Chondrocyte (in vitro differentiated cells): ENCODE measurements at regions not wholly inside any gene's neighbourhood (a gene's known extent, or its start where the extent isn't known, plus 50 kb on each side); places are given as distances from the start of the nearest gene placed in this dataset.
A peak's percentile ranks its signal among the peaks of the same experiment; 100 is the strongest.

Source experiments
- DNase-seq: peaks from one replicate; pipeline ENCODE4 v3.0.0; 2021; ENCODE audit warnings: mixed read lengths, low spot score
- H3K27ac Mint-ChIP-seq: one replicate; pipeline ENCODE4 v1.8.0; 2021; ENCODE audit warnings: mild to moderate bottlenecking, moderate library complexity, mixed read lengths; ENCODE audit not compliant: unreplicated experiment
- H3K27me3 Mint-ChIP-seq: 2 replicates; pipeline ENCODE4 v1.8.0; 2021; ENCODE audit warnings: low read depth, mixed read lengths
- H3K36me3 Mint-ChIP-seq: 2 replicates; pipeline ENCODE4 v1.8.0; 2021; ENCODE audit warnings: low read depth, mixed read lengths
- H3K4me1 Mint-ChIP-seq: 2 replicates; pipeline ENCODE4 v1.8.0; 2021; ENCODE audit warnings: low read depth, mild to moderate bottlenecking, mixed read lengths
- H3K4me3 Mint-ChIP-seq: one replicate; pipeline ENCODE4 v1.8.0; 2021; ENCODE audit warnings: mild to moderate bottlenecking, moderate library complexity, mixed read lengths; ENCODE audit not compliant: unreplicated experiment
- H3K9me3 Mint-ChIP-seq: 2 replicates; pipeline ENCODE4 v1.8.0; 2021; ENCODE audit warnings: low read depth, mixed read lengths
- TF ChIP-seq, protein P1 (sequence below): fragments of 200-600 bp; sonication (generic); IDR thresholded peaks from 2 replicates; pipeline ENCODE4 v1.5.0; 2021; ENCODE audit warnings: antibody characterized with exemption, mild to moderate bottlenecking, moderate library complexity

DNA sequence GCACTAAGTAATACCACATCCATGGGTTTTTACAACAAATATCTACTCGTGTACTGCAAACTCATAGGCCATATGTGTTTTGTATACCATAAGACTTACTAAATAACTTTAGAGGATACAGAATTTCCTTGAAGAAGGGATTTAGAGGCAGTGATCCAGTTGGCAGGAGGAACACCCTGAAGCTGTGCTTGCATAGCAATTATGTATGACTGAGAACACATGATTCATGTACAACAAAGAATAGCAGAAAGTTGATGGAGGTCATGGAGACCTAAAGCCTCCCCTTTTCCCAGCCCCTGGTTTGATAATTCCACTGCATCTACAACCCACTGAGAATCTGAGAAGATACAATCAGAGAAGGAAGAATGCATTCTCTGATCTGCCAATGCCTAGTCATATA lies 83.8 kb upstream of the PMFBP1 start:
- H3K9me3 Mint-ChIP-seq = no peaks in the 10 kb centered on the region
- H3K27me3 Mint-ChIP-seq = no peaks in the 10 kb centered on the region
- DNase-seq = no peak
- H3K4me1 Mint-ChIP-seq = peaks cover 16% of the 10 kb centered on the region
- TF ChIP-seq, protein P1, sequence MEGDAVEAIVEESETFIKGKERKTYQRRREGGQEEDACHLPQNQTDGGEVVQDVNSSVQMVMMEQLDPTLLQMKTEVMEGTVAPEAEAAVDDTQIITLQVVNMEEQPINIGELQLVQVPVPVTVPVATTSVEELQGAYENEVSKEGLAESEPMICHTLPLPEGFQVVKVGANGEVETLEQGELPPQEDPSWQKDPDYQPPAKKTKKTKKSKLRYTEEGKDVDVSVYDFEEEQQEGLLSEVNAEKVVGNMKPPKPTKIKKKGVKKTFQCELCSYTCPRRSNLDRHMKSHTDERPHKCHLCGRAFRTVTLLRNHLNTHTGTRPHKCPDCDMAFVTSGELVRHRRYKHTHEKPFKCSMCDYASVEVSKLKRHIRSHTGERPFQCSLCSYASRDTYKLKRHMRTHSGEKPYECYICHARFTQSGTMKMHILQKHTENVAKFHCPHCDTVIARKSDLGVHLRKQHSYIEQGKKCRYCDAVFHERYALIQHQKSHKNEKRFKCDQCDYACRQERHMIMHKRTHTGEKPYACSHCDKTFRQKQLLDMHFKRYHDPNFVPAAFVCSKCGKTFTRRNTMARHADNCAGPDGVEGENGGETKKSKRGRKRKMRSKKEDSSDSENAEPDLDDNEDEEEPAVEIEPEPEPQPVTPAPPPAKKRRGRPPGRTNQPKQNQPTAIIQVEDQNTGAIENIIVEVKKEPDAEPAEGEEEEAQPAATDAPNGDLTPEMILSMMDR = no peak
- no peak overlapping the region for H3K4me3 Mint-ChIP-seq
- no peaks in the 10 kb centered on the region for H3K36me3 Mint-ChIP-seq
- no peak overlapping the region for H3K27ac Mint-ChIP-seq

DNA sequence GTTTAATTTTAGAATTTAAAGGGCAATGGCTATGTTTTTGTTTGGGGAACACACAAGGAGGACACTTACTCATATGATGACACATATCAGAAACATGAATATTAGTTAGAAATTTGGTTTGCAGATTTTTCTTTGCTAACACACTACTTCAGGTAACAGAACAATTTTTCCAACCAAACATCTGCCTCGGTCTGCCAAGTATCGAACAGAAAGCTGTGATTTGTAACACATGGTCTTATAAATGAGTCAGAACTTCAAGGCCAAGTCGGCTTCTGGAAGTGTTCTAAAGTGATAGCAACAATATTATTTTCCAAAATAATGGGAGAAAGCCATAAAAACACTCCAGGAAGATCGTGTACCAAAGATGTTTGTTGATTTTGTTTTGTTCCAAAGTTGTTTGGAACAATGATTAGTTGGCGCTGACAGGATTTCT lies 75.9 kb upstream of the PMFBP1 start:
- DNase-seq = no peak
- H3K9me3 Mint-ChIP-seq = no peaks in the 10 kb centered on the region
- no peak overlapping the region for H3K4me3 Mint-ChIP-seq
- no peak overlapping the region for H3K27ac Mint-ChIP-seq
- TF ChIP-seq, protein P1 = no peak
- no peaks in the 10 kb centered on the region for H3K36me3 Mint-ChIP-seq
- peaks cover 26% of the 10 kb centered on the region for H3K4me1 Mint-ChIP-seq
- no peaks in the 10 kb centered on the region for H3K27me3 Mint-ChIP-seq

DNA sequence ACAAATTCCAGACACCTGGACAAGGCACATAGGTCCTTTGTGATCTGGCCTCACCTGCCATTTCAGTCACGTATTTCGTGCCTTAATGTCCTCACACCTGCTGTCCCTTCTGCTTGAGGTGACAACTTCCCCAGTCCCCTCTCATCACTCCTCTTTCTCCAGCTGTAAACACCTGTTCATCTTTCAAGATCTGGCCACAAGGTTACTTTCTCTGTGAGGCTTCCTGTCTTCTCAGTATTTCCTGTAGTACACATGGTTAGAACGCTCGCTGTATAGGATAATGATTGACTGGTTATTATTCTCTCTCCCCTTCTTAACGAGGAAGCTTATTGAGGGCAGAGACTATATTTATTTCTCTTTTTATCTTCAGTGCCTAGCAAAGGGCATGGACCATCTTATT lies 74.5 kb upstream of the PMFBP1 start:
- Mint-ChIP-seq H3K27ac (no peak overlapping the region), H3K36me3 (no peaks in the 10 kb centered on the region), H3K4me3 (no peak overlapping the region), H3K9me3 (no peaks in the 10 kb centered on the region), H3K27me3 (no peaks in the 10 kb centered on the region), H3K4me1 (peaks cover 26% of the 10 kb centered on the region)
- DNase-seq = no peak
- TF ChIP-seq, protein P1 = no peak

DNA sequence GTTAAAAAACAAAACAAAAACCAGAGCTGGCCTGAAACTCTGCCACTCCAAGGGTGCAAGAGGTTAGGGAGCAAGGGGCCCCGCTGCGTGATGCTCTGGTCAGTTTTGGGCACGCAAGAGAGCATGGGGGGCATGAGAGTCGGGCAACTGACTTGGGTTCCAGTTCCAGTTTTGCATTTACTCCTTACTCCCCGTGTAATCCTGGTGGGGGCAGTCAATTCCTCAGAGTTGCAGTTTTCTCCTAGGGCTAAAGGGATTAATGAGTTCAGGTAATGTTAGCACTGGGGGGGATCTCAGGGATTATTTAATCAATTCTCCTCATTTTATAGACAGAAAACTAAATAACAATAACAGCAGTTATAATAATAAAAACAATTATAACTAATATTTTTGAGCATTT lies 72.9 kb upstream of the PMFBP1 start:
- H3K27me3 Mint-ChIP-seq = no peaks in the 10 kb centered on the region
- no peaks in the 10 kb centered on the region for H3K9me3 Mint-ChIP-seq
- H3K4me3 Mint-ChIP-seq = no peak overlapping the region
- peaks cover 22% of the 10 kb centered on the region for H3K4me1 Mint-ChIP-seq
- H3K36me3 Mint-ChIP-seq = no peaks in the 10 kb centered on the region
- H3K27ac Mint-ChIP-seq = no peak overlapping the region
- TF ChIP-seq, protein P1 = peak; percentile 44
- no peak for DNase-seq

DNA sequence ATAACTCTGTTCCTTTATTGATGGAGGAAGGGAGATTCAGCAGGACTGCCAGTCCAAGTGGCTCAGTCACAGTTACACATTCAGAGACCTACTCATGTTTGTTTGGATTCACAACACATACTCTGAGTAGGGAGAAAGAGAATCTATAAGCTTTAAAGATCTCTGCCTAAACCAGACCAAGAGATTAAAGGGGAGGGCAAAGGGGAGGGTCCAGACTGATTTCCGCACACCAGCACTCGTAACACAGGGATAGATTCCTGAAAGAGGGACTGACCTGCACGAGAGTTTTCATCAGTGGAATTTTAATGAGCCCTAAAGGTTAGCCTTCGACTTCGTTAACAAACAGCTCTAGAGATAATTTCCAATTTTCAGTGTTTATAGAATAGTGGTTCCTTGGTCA lies 71.7 kb upstream of the PMFBP1 start:
- TF ChIP-seq, protein P1 = no peak
- DNase-seq = no peak
- Mint-ChIP-seq H3K4me1 (peaks cover 19% of the 10 kb centered on the region), H3K27ac (no peak overlapping the region), H3K27me3 (no peaks in the 10 kb centered on the region), H3K9me3 (no peaks in the 10 kb centered on the region), H3K36me3 (no peaks in the 10 kb centered on the region), H3K4me3 (no peak overlapping the region)
